Keratinocyte (primary cell): ENCODE measurements at regions not wholly inside any gene's neighbourhood (a gene's known extent, or its start where the extent isn't known, plus 50 kb on each side); places are given as distances from the start of the nearest gene placed in this dataset.

ENCODE experiments used
- DNase-seq: peaks from one replicate; pipeline ENCODE4 v3.0.0-alpha.2; 2011; ENCODE audit warnings: low read depth, missing footprints, low spot score
- FAIRE-seq: peaks from 2 replicates; lab custom pipeline; 2011; peaks lifted over from hg19 to GRCh38; lab: Jason Lieb, UNC
- H2AFZ ChIP-seq: 2 replicates; pipeline ENCODE4 v1.6.0; 2012; ENCODE audit warnings: low read length, control low read depth, inconsistent platforms; ENCODE audit not compliant: control insufficient read depth
- H3K27ac ChIP-seq: 2 replicates; pipeline ENCODE4 v1.5.1; 2011; ENCODE audit warnings: low read length; ENCODE audit not compliant: control insufficient read depth, insufficient read depth
- H3K27me3 ChIP-seq: 3 replicates; pipeline ENCODE4 v1.6.0; 2011; ENCODE audit warnings: low read length; ENCODE audit not compliant: control insufficient read depth, insufficient read depth; ENCODE audit errors: extremely low read depth
- H3K36me3 ChIP-seq, 2 experiments: 2 replicates in 1 of 2; 3 replicates in 1 of 2; pipeline ENCODE4 v1.5.1; 2011; ENCODE audit warnings: low read length in 2 of 2, mild to moderate bottlenecking in 1 of 2; ENCODE audit not compliant: control insufficient read depth in 2 of 2, insufficient read depth in 2 of 2; ENCODE audit errors: extremely low read depth in 1 of 2
- H3K4me1 ChIP-seq: 3 replicates; pipeline ENCODE4 v1.5.1; 2011; ENCODE audit warnings: low read length; ENCODE audit not compliant: control insufficient read depth, insufficient read depth; ENCODE audit errors: extremely low read depth
- H3K4me2 ChIP-seq: 3 replicates; pipeline ENCODE4 v1.6.0; 2011; ENCODE audit warnings: low read depth, low read length; ENCODE audit not compliant: control insufficient read depth, insufficient read depth; ENCODE audit errors: extremely low read depth
- H3K4me3 ChIP-seq, 3 experiments: fragments of 200-600 bp in 1 of 3; sonication (generic) in 1 of 3; 2 replicates in 2 of 3; 3 replicates in 1 of 3; pipeline ENCODE4 v1.5.1; 2011 to 2016; ENCODE audit warnings: low read length in 3 of 3, mild to moderate bottlenecking in 3 of 3, control low read depth in 2 of 3, inconsistent platforms in 1 of 3, low read depth in 1 of 3, mixed read lengths in 1 of 3, mixed run types in 1 of 3, moderate library complexity in 1 of 3; ENCODE audit not compliant: control insufficient read depth in 2 of 3, insufficient read depth in 2 of 3; ENCODE audit errors: extremely low read depth in 1 of 3
- H3K79me2 ChIP-seq: 2 replicates; pipeline ENCODE4 v1.6.0; 2012; ENCODE audit warnings: low read length; ENCODE audit not compliant: control insufficient read depth, insufficient read depth
- H3K9ac ChIP-seq: 3 replicates; pipeline ENCODE4 v1.6.0; 2011; ENCODE audit warnings: low read length; ENCODE audit not compliant: control insufficient read depth, insufficient read depth; ENCODE audit errors: extremely low read depth
- H3K9me1 ChIP-seq: 3 replicates; pipeline ENCODE4 v1.6.0; 2011; ENCODE audit warnings: low read length; ENCODE audit not compliant: control insufficient read depth, insufficient read depth; ENCODE audit errors: extremely low read depth
- H3K9me3 ChIP-seq: 2 replicates; pipeline ENCODE4 v1.5.1; 2012; ENCODE audit warnings: low read depth, low read length; ENCODE audit not compliant: control insufficient read depth
- H4K20me1 ChIP-seq: 3 replicates; pipeline ENCODE4 v1.6.0; 2011; ENCODE audit warnings: low read length; ENCODE audit not compliant: control insufficient read depth, insufficient read depth; ENCODE audit errors: extremely low read depth
- EZH2 ChIP-seq: IDR thresholded peaks from one replicate; pipeline ENCODE4 v1.6.1; 2012; ENCODE audit warnings: inconsistent platforms, mild to moderate bottlenecking, low read length, moderate library complexity
- dilution Hi-C: fragments of 300-500 bp; cut with MboI; formaldehyde crosslinking; loops from one replicate; pipeline ENCODE4 v1.7.0; 2020; ENCODE audit warnings: low sequenced_read_pairs; ENCODE audit not compliant: extremely low pct_ligation_motif_present
- small RNA-seq, 3 experiments: library from RNA; depleted of rRNA; stranded (forward); fragments of <200 nt; gene quantifications; one replicate each; pipeline ENCODE3, GENCODE V24; 2012; ENCODE audit warnings: low read depth in 3 of 3, low replicate concordance in 1 of 3; ENCODE audit not compliant: insufficient read length in 3 of 3
- TF ChIP-seq, protein P1 (sequence below), 3 experiments: IDR thresholded peaks in 1 of 3; conservative IDR thresholded peaks in 1 of 3; optimal IDR thresholded peaks in 1 of 3; 2 replicates in 2 of 3; 3 replicates in 1 of 3; pipeline versions ENCODE3 to v1.5.1; 2011; ENCODE audit warnings: low read length in 3 of 3, mild to moderate bottlenecking in 3 of 3, moderate library complexity in 2 of 3, control low read depth in 1 of 3, inconsistent platforms in 1 of 3; ENCODE audit not compliant: insufficient read depth in 2 of 3; ENCODE audit errors: extremely low read depth in 1 of 3

DNA sequence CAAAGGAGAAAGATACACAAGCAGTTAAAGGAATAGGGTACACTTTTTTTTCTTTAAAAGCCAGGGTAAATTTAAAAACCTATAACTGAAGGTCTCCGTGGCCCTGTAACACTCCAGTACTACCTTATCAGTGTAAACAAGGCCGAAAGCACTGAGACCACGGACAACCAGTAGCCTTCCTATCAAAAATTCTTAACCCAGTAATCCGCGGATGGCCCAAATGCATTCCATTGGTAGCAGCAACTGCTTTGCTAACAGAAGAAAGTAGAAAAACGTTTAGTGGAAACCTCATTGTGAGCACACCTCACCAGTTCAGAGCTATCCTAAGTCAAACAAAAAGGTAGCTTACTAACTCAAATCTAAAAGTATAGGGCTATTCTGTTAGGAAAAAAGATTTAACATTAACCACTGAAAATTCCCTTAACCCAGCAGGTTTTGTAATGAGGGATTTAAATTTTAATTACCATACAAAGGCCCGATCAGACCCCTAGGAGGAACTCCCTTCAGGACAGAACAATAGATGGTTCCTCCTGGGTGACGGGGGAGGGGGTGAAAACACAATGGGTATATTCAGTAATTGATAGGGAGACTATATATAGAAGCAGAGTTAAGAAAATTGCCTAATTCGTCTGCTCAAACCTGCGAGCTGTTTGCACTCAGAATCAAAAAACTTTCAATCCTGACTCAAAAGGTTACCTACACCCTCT lies 50.8 kb upstream of the CWC22 start:
- TF ChIP-seq EZH2 = no peak
- TF ChIP-seq, protein P1, sequence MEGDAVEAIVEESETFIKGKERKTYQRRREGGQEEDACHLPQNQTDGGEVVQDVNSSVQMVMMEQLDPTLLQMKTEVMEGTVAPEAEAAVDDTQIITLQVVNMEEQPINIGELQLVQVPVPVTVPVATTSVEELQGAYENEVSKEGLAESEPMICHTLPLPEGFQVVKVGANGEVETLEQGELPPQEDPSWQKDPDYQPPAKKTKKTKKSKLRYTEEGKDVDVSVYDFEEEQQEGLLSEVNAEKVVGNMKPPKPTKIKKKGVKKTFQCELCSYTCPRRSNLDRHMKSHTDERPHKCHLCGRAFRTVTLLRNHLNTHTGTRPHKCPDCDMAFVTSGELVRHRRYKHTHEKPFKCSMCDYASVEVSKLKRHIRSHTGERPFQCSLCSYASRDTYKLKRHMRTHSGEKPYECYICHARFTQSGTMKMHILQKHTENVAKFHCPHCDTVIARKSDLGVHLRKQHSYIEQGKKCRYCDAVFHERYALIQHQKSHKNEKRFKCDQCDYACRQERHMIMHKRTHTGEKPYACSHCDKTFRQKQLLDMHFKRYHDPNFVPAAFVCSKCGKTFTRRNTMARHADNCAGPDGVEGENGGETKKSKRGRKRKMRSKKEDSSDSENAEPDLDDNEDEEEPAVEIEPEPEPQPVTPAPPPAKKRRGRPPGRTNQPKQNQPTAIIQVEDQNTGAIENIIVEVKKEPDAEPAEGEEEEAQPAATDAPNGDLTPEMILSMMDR (optimal IDR thresholded peaks at IDR 0.05 in 1 of 3, IDR thresholded peaks at IDR 0.05 in 1 of 3, conservative IDR thresholded peaks at IDR 0.05 in 1 of 3; ENCODE audit: extremely low read depth in 1 of 3, insufficient read depth in 2 of 3, low read length in 3 of 3) = no peak
- Histone ChIP-seq H3K4me3 (no peak overlapping the region), H3K79me2 (no peaks in the 10 kb centered on the region)

More for the DNA sequence above, 50.8 kb upstream of the CWC22 start:
- H3K27me3 ChIP-seq = no peaks in the 10 kb centered on the region
- H3K9ac ChIP-seq = no peak overlapping the region
- H3K9me1 ChIP-seq = no peaks in the 10 kb centered on the region
- no peaks in the 10 kb centered on the region for H3K4me1 ChIP-seq
- H3K36me3 ChIP-seq = no peaks in the 10 kb centered on the region
- FAIRE-seq = no peak
- H3K9me3 ChIP-seq = no peaks in the 10 kb centered on the region
- dilution Hi-C loops = no loop called here
- no peak for DNase-seq
- H3K4me2 ChIP-seq = no peak overlapping the region
- no peak overlapping the region for H3K27ac ChIP-seq
- H2AFZ ChIP-seq = no peak overlapping the region
- no peaks in the 10 kb centered on the region for H4K20me1 ChIP-seq

Small RNA genes lying in the stretch of these regions (small RNA-seq; reads per million reads assigned to genes)
- 0 reads per million in 3 experiments for gene AC012669.1
